Choroid plexus epithelial cell (primary cell): ENCODE measurements at regions not wholly inside any gene's neighbourhood (a gene's known extent, or its start where the extent isn't known, plus 50 kb on each side); places are given as distances from the start of the nearest gene placed in this dataset.

ENCODE experiments used
- DNase-seq: peaks from one replicate; pipeline ENCODE4 v3.0.0-alpha.2; 2010; ENCODE audit warnings: low read depth
- H3K4me3 ChIP-seq: 2 replicates; pipeline ENCODE4 v1.5.1; 2011; ENCODE audit warnings: low read depth, mild to moderate bottlenecking, control low read depth, low read length, moderate library complexity
- TF ChIP-seq, protein P1 (sequence below): conservative IDR thresholded peaks from 2 replicates; pipeline ENCODE4 v1.5.1; 2011; ENCODE audit warnings: low read depth, mild to moderate bottlenecking, control low read depth, inconsistent platforms, low read length, moderate library complexity

DNA sequence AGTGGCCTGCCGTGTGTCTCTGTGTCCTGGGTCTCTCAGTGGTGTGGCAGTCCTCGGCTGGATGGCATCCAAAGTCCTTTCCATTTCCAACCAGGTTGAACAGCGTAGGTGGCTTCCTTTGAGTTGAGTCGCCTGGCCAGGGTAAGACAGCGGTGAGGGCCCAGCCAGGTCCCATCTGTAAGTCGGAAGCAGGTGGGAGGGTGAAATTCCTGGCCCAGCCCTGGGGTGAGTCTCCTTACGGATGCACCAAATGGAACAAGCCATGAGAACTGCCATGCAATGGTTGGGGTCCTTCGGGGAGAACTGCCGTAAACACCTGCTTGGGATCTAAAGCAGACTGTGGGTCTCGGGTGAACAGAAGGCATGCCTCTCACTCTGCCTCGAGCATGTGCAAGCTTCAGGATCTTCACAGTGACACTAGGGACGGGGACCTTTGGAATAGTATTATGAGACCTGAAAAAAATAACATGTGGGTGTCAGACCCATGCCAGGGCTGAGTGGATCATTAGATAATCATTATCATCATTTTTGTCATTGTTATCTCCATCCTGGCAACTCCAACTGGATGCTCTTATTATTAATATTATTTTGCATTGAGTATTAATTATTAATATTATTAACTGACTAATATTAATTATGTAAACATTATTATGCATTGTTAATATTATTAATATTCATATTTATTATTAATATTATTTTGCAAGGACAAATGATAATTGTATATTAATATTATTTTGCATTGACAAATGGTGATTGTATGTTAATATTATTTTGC lies 57.7 kb upstream of the LINC01488 start:
- TF ChIP-seq, protein P1, sequence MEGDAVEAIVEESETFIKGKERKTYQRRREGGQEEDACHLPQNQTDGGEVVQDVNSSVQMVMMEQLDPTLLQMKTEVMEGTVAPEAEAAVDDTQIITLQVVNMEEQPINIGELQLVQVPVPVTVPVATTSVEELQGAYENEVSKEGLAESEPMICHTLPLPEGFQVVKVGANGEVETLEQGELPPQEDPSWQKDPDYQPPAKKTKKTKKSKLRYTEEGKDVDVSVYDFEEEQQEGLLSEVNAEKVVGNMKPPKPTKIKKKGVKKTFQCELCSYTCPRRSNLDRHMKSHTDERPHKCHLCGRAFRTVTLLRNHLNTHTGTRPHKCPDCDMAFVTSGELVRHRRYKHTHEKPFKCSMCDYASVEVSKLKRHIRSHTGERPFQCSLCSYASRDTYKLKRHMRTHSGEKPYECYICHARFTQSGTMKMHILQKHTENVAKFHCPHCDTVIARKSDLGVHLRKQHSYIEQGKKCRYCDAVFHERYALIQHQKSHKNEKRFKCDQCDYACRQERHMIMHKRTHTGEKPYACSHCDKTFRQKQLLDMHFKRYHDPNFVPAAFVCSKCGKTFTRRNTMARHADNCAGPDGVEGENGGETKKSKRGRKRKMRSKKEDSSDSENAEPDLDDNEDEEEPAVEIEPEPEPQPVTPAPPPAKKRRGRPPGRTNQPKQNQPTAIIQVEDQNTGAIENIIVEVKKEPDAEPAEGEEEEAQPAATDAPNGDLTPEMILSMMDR = no peak
- DNase-seq = no peak
- H3K4me3 ChIP-seq = no peak overlapping the region

GRCh38 chr11:69424748-69425147 lies 56.7 kb upstream of the LINC01488 start:
- no peak overlapping the region for H3K4me3 ChIP-seq
- TF ChIP-seq, protein P1 = no peak
- DNase-seq = no peak

- DNase-seq = no peak
- TF ChIP-seq, protein P1 = no peak
- no peak overlapping the region for H3K4me3 ChIP-seq
Measured at GRCh38 chr11:69425444-69425843, 56.0 kb upstream of the LINC01488 start.

DNA sequence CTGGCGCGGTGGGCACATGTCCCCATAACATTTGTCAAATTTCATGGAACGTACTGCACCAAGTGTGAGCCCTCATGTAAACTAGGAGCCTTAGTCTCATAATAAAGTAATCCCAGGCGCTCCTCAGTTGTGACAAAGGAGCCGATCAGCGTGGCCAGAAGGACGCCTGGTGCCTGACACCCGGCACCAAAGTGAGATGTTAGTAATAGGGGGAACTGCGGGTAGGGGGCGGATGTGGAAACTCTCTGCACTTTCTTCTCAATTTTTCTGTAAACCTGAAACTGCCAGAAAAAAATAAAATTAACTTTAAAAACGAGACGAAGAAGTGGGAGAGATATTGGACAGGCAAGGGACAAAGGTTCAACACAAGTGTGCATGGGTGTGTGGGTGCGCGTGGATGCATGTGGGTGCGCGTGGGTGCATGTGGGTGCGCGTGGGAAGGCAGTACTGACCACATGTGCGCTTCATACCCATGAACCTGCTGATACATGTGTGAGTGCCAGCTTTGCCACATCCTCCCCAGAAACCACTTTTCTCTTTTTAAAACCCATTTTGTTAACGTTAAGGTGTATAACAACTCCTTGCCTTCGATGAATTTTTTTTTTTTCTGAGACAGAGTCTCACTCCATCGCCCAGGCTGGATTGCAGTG lies 55.4 kb upstream of the LINC01488 start:
- TF ChIP-seq, protein P1 = no peak
- no peak overlapping the region for H3K4me3 ChIP-seq
- DNase-seq = no peak

DNA sequence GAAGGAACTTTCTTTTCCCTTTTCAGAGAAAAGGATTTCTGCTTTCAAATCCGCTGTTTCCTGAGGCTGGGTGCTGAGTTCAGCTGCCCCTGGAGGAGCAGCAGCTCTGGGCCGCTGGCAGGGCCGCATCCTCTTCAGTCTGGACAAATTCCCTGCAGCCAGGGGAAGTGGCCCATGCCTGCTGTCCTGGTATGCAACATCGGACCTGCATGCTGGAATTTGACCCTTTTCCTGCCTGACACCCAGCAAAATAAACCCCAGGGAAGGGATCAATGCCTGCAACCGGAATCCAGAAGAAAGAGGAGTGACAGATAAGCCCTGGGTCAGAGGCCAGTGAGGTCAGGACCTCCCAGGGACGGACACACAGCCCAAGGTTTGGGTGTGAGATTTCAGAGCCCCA lies 54.1 kb upstream of the LINC01488 start:
- TF ChIP-seq, protein P1 = no peak
- H3K4me3 ChIP-seq = no peak overlapping the region
- no peak for DNase-seq

- TF ChIP-seq, protein P1 = no peak
- no peak overlapping the region for H3K4me3 ChIP-seq
- DNase-seq = no peak
Measured at GRCh38 chr11:69427906-69428880, 53.3 kb upstream of the LINC01488 start.
